ENCODE measurements at regions not wholly inside any gene's neighbourhood (a gene's known extent, or its start where the extent isn't known, plus 50 kb on each side); places are given as distances from the start of the nearest gene placed in this dataset.
"Not testable (repeated sequence)": the region's sequence is repeated elsewhere in the genome, so short reads cannot be mapped to it uniquely, and the experiment has no call there.

- ATAC-seq; H3K4me3 ChIP-seq; H3K9me3 ChIP-seq; DNase-seq; intact Hi-C loops (cut with DNase I); H3K36me3 ChIP-seq; H3K27me3 ChIP-seq; H3K27ac ChIP-seq; H3K4me1 ChIP-seq: not testable (repeated sequence)
- 4 to 25% methylated on average over 3 of the region's 6 CpGs for WGBS, 2 donors
Observed at GRCh38 chr9:67635067-67635466, 223.7 kb upstream of the ANKRD20A1 start.

DNA sequence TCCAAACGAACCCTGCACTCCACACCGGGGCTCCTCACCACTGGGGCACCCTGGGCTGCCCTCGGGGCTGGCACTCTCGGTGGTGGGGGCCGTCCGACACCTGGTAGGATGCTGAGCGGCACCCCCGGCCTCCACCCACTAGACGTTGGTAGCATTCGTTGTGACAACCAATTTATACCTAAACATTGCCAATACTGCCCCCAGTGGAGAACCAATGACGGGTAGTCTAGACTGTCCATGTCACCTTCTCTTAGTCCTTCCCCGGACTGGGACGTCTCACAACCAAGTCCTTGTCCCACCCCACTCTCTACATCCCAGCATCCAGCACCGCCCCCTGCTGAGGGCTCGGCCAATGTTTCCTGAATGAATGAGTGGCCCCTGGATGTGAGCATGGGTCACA lies 246.8 kb upstream of the ANKRD20A1 start:
- ATAC-seq, result peak in 3 of 8 donors; percentile 29 to 64 (median 62)
- H3K36me3 ChIP-seq; H3K9me3 ChIP-seq; H3K4me3 ChIP-seq; H3K27me3 ChIP-seq; intact Hi-C loops (cut with DNase I); H3K4me1 ChIP-seq; H3K27ac ChIP-seq: not testable (repeated sequence)
- peak in 1 of 2 donors; percentile 16 for DNase-seq
- WGBS, 2 donors, result 82 to 83% methylated on average over 13 of the region's 15 CpGs

GRCh38 chr9:67609872-67610271 lies 248.9 kb upstream of the ANKRD20A1 start:
- H3K27ac ChIP-seq; ATAC-seq; DNase-seq; H3K36me3 ChIP-seq; H3K27me3 ChIP-seq; H3K4me3 ChIP-seq; intact Hi-C loops (cut with DNase I); H3K9me3 ChIP-seq; H3K4me1 ChIP-seq: not testable (repeated sequence)
- 77 to 86% methylated on average over 6 to 7 of the region's 8 CpGs for WGBS, 2 donors

DNA sequence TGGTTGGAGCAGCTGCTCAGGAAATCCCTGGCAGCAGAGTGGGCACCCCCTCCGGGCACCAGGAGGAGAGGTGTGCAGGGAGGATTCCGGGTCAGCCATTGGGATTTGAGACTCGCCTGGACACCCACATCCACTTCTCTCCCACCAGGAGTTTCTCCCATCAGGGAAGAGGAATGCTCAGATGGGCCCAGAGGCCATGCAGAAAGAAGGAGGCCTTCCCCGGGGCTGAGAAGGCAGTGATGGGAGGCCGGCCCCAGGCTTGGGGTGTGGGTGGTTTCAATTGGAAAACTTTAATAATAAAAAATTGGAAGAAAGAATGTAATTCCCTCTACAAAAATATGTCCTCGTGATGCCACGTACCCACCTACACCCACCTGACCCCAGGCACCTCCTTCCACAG lies 249.3 kb upstream of the ANKRD20A1 start:
- H3K36me3 ChIP-seq; H3K27me3 ChIP-seq; H3K4me1 ChIP-seq; DNase-seq; ATAC-seq; H3K9me3 ChIP-seq; intact Hi-C loops (cut with DNase I); H3K4me3 ChIP-seq; H3K27ac ChIP-seq: not testable (repeated sequence)
- WGBS, 2 donors, result 96 to 97% methylated on average over 4 of the region's 7 CpGs

DNA sequence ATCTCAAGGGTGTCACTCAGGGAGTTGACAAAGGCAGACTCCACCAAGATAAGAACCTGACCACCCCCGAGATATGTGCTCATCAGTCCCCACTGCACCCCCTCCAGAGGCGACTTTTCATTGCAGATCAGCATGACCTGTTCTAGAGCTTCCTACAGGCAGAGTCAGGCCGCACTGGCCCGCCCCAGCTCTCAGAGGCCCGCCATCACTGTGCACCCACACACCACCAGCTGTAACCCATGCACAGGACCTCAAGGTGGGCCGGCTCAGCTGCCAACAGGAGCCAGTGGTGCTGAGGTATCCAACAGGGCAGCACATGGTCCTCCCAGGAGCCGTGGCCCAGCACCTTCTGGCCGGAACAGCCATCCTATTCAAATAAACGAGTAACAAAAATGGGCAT lies 253.6 kb upstream of the ANKRD20A1 start:
- ATAC-seq; DNase-seq; H3K9me3 ChIP-seq; H3K27me3 ChIP-seq; H3K4me1 ChIP-seq; intact Hi-C loops (cut with DNase I); H3K36me3 ChIP-seq; H3K4me3 ChIP-seq; H3K27ac ChIP-seq: not testable (repeated sequence)
- 81 to 90% methylated on average over 2 to 3 of the region's 9 CpGs for WGBS, 2 donors

GRCh38 chr9:67603609-67604008 lies 255.1 kb upstream of the ANKRD20A1 start:
- WGBS, 2 donors, result no CpG with 5 or more reads among the region's 9 CpGs
- H3K9me3 ChIP-seq; H3K4me3 ChIP-seq; H3K4me1 ChIP-seq; DNase-seq; H3K27me3 ChIP-seq; H3K36me3 ChIP-seq; H3K27ac ChIP-seq; intact Hi-C loops (cut with DNase I); ATAC-seq: not testable (repeated sequence)

DNA sequence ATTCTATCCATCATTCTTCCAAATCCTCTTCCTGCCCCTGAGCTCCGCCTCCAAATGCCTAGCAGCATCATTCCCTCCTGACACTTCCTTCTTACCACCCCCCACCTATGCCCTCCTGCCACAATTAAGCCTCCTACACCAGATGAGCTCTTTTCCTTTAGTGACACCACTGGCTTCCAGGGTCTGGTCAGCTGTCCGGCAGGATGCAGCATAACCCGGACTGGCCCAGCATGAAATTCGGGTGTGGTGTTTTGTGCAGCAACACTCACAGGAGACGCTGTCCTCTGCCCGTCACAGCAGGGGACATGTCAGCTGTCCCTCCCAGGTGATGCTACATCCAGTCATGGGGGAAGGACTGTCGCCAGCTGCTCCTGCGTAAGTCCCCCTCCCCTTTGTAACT lies 266.3 kb upstream of the ANKRD20A1 start:
- H3K36me3 ChIP-seq; DNase-seq; H3K4me1 ChIP-seq; H3K27ac ChIP-seq; intact Hi-C loops (cut with DNase I); H3K27me3 ChIP-seq; H3K9me3 ChIP-seq; H3K4me3 ChIP-seq; ATAC-seq: not testable (repeated sequence)
- WGBS, 2 donors, result no CpG with 5 or more reads among the region's 8 CpGs

DNA sequence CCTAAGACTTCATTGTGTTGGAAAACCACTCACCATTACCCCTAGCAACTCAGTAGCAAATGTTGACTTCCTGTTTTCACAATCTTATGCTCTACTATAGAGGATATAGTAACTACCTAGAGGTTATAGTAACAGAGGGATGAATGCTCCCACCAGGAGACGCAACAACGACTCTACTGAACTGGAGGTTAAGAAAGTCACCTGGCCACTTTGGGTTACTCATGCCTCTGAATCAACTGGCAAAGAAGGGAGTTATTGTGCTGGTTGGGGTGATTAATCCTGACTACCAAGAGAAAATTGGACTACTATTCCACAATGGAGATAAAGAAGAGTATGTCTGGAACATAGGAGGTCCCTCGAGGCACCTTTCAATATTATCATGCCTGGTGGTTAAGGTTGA lies 302.9 kb upstream of the ANKRD20A1 start:
- WGBS, 2 donors, result no CpG with 5 or more reads among the region's 3 CpGs
- ATAC-seq; intact Hi-C loops (cut with DNase I): not testable (repeated sequence)

GRCh38 chr9:67550044-67550443 lies 308.7 kb upstream of the ANKRD20A1 start:
- H3K4me1 ChIP-seq; H3K27me3 ChIP-seq; H3K4me3 ChIP-seq; intact Hi-C loops (cut with DNase I); H3K27ac ChIP-seq; DNase-seq; H3K9me3 ChIP-seq; ATAC-seq; H3K36me3 ChIP-seq: not testable (repeated sequence)
- 78% methylated on average over 1 of the region's 6 CpGs; no CpG with 5 or more reads in 1 of the 2 donors for WGBS, 2 donors

More for the DNA sequence above, 302.9 kb upstream of the ANKRD20A1 start:
- not testable (repeated sequence) for H3K4me1 ChIP-seq, H3K4me3 ChIP-seq, H3K9me3 ChIP-seq, H3K27ac ChIP-seq, H3K36me3 ChIP-seq, DNase-seq, H3K27me3 ChIP-seq

DNA sequence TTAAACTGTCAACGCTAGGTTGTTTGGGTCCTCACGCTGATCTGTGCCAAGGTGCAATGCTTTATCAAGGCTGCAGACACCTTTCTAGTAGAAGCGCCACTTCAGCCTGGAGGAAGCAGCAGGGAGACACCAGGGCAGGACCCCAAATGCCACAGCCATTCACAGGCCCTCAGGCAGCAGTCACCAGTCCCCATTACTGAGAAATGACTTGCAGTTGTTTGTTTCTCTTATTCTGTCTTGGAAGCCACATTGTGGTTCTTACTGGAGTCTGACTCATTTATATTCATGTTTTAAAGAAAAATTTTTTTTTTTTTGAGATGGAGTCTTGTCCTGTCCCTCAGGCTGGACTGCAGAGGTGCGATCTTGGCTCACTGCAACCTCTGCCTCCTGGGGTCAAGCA lies 328.9 kb upstream of the ANKRD20A1 start:
- H3K27me3 ChIP-seq; H3K9me3 ChIP-seq; DNase-seq; H3K4me3 ChIP-seq; intact Hi-C loops (cut with DNase I); H3K4me1 ChIP-seq; ATAC-seq; H3K27ac ChIP-seq; H3K36me3 ChIP-seq: not testable (repeated sequence)
- WGBS, 2 donors, result 83% methylated on average over 1 of the region's 4 CpGs; no CpG with 5 or more reads in 1 of the 2 donors

- H3K4me1 ChIP-seq; H3K9me3 ChIP-seq; ATAC-seq; H3K36me3 ChIP-seq; H3K27ac ChIP-seq; H3K27me3 ChIP-seq; H3K4me3 ChIP-seq; DNase-seq; intact Hi-C loops (cut with DNase I): not testable (repeated sequence)
- no CpG with 5 or more reads among the region's 5 CpGs for WGBS, 2 donors
Observed at GRCh38 chr9:67516938-67517337, 341.8 kb upstream of the ANKRD20A1 start.

DNA sequence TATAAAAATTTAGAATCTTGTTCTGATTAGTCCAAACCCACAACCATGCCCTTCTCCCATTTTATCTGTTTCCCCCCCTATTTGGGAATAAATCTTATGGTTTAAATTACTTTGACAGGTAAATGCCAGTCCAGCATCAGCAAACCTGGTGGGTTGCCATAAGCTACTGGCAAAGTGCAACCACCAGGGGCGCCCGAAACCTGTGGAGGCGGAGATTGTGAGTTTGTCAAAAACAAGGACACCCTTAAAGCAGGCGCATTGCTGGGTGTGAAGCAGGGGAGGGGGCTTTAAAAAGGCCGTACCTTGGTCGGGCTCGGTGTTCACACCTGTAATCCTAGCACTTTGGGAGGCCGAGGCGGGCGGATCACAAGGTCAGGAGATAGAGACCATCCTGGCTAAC lies 344.1 kb upstream of the ANKRD20A1 start:
- H3K9me3 ChIP-seq; H3K27ac ChIP-seq; H3K27me3 ChIP-seq; intact Hi-C loops (cut with DNase I); H3K4me3 ChIP-seq; ATAC-seq; DNase-seq; H3K36me3 ChIP-seq; H3K4me1 ChIP-seq: not testable (repeated sequence)
- WGBS, 2 donors, result no CpG with 5 or more reads among the region's 10 CpGs
